Fibroblast of upper back skin (primary cell): ENCODE measurements at regions not wholly inside any gene's neighbourhood (a gene's known extent, or its start where the extent isn't known, plus 50 kb on each side); places are given as distances from the start of the nearest gene placed in this dataset.

Source experiments
- DNase-seq: peaks from one replicate; pipeline ENCODE4 v3.0.0-alpha.2; 2013

DNA sequence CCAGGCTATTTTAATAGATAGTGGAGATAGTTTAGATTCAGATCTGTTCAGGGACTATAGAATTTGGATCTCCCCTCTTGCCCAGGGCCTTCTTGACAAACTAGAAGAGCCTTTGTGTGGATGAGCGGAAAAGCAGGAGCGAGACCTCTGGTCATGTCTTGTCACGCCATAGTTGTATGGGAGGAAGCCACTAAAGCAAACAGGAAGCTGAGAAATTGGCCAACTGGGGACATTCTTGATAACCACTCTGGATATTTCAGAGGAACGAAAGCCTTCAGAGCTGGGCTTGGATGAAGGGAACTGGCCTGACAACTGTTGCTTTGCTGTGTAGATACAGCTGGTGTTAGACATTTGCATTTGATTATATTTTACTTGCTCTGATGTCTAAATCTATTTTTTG lies 54.1 kb upstream of the EXOC2 start:
- no peak for DNase-seq

DNA sequence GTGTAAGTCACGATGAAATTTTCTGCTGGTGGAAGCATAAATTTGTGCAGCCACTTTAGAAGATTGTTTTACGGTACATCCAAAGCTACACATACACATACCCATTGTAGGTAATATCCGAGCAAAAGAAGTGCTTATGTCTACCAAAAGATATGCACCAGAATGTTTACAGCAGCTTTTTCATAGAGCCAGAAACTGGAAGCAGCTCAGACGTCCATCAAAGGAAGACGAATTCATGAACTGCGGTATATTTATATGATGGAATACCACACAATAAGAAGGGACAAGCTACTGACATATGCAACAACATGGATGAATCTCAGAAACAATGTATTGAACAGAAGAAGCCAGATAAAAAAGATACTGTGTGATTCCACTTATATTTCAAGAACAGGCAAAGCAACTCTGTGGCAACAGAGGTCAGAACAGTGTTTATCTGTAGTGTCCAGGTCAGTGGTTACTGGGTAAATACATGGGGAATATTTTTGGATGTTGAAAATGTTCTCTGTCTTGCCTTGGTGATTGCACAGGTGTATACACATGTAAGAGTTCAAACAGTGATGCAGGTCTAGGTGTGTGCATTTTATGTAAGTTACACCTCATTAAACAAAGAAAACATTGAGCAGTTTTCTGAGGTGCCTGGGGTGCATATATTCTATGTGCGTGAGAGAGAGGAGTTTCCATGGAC lies 51.9 kb upstream of the EXOC2 start:
- DNase-seq = no peak

DNA sequence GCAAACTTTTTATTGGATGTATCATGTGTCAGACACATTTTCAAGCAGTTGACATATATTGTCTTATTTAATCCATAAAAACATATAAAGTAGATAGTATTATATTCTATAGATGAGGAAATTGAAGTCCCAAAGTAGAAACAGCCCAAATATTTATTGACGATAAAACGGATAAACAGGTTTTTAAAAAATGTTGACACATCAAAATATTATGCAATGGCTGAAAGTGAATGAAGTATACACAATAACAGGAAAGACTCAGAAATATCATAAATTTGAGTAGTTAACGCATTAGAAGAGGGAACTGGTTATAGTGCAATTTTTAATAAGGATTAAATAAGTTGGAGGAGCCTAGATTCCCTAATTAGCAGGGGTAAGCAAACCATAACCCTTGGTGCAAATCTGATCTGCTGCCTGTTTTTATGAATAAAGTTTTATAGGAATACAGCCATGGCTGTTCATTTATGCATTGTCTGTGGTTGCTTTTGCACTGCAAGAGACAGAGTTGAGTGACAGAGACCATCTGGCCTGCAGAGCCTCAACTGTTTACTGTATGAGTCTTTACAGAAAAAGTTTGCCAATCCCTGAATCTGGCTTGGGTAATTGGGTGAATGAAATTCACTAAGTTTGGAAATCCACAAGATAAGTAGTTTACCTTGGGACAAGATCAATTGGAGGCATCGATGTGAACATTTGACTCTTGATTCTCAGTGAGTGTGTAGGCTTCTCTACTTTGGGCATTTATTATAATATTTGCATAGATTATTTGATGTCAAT lies 50.6 kb upstream of the EXOC2 start:
- DNase-seq = no peak
